Muscle layer of colon (tissue), 2 donors: ENCODE measurements at regions not wholly inside any gene's neighbourhood (a gene's known extent, or its start where the extent isn't known, plus 50 kb on each side); places are given as distances from the start of the nearest gene placed in this dataset.

Experiments
- H3K27ac ChIP-seq: one replicate; pipeline ENCODE4 v1.7.0; 2013; ENCODE audit warnings: low read depth, mild to moderate bottlenecking, low read length, moderate library complexity
- H3K27me3 ChIP-seq, 2 donors: one replicate each; pipeline ENCODE4 v1.7.0; 2013; ENCODE audit warnings: low read length in 2 of 2, mild to moderate bottlenecking in 2 of 2; ENCODE audit not compliant: insufficient read depth in 2 of 2, control insufficient read depth in 1 of 2
- H3K36me3 ChIP-seq: one replicate; pipeline ENCODE4 v1.7.0; 2013; ENCODE audit warnings: mild to moderate bottlenecking, low read length; ENCODE audit not compliant: insufficient read depth
- H3K4me1 ChIP-seq: one replicate; pipeline ENCODE4 v1.7.0; 2013; ENCODE audit warnings: mild to moderate bottlenecking, low read length; ENCODE audit not compliant: insufficient read depth
- H3K4me3 ChIP-seq, 2 donors: one replicate each; pipeline ENCODE4 v1.7.0; 2013; ENCODE audit warnings: low read length in 2 of 2, low read depth in 1 of 2, mild to moderate bottlenecking in 1 of 2, moderate library complexity in 1 of 2
- H3K9ac ChIP-seq: one replicate; pipeline ENCODE4 v1.7.0; 2013; ENCODE audit warnings: low read length
- H3K9me3 ChIP-seq: one replicate; pipeline ENCODE4 v1.7.0; 2013; ENCODE audit warnings: mild to moderate bottlenecking, low read length
- donor health status: abdominal sarcoma.
- donor health status: Adenocarcinoma of cecum.

DNA sequence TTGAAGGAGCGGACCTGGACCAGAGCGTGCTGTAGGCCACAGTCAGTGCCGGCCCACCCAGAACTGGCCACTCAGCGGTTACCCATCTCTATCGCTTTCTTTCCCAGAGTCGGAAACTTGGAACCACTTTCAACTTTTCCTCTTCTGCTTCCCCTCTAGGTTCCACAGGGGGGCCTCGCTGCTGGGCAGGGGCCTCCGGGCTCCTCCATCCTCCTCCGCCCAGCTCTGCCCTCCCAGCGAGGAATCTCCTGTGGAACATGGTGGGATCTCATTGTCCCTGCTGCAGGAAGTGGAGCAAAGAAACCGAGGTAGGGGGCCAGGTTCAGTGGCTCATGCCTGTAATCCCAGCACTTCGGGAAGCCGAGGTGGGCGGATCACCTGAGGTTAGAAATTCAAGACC is 139.2 kb downstream of the ETS2 start:
- Histone ChIP-seq H3K4me3 (no peak overlapping the region), H3K9me3 (no peaks in the 10 kb centered on the region), H3K4me1 (no peaks in the 10 kb centered on the region), H3K36me3 (no peaks in the 10 kb centered on the region), H3K27me3 (no peaks in the 10 kb centered on the region), H3K27ac (no peak overlapping the region), H3K9ac (no peak overlapping the region)

DNA sequence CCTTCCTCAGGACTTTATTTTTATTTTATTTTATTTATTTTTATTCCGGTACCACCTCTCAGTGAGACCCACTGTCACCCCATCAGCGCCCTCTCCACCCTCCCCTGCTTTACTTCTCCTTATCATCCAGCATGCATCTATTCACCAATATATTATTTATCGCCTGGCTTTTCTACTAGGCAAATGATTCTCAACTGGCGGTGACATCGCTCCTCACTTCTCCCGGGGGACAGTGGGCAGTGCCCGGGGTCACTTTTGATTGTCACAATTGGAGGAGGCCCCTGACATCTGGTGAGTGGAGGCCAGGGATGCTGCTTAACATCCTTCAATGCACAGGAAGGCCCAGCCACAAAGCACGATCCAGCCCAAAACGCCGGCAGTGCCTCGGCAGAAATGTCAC is 138.7 kb downstream of the ETS2 start:
- H3K9me3 ChIP-seq, result no peaks in the 10 kb centered on the region
- H3K4me1 ChIP-seq, result no peaks in the 10 kb centered on the region
- H3K9ac ChIP-seq, result no peak overlapping the region
- no peaks in the 10 kb centered on the region for H3K27me3 ChIP-seq
- no peaks in the 10 kb centered on the region for H3K36me3 ChIP-seq
- H3K4me3 ChIP-seq, result no peak overlapping the region
- H3K27ac ChIP-seq, result no peak overlapping the region

DNA sequence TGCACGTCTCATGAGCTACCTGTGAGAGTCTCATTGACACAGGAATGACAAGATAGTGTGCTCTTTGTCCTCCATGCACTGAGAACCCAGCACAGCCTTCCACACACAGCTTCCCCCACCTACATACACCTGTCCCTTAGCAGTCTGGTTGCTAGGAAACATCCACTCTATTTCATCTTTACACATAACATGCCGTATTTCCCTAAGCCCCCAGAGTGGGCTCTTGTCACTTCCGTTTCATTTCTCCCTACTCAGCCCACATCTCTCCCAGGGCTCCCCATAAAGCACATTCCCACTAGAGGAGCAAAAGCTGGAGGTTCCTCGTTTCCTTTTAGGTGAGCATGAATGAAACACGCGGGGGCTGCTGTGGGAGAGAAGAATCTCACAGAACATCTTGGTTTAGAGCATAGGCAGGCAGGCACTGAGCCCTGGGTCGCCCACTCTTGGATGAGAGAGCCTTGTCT is 137.1 kb downstream of the ETS2 start:
- H3K27me3 ChIP-seq, result no peaks in the 10 kb centered on the region
- H3K9ac ChIP-seq, result no peak overlapping the region
- no peaks in the 10 kb centered on the region for H3K4me1 ChIP-seq
- no peaks in the 10 kb centered on the region for H3K36me3 ChIP-seq
- H3K9me3 ChIP-seq, result no peaks in the 10 kb centered on the region
- no peak overlapping the region for H3K27ac ChIP-seq
- H3K4me3 ChIP-seq, result no peak overlapping the region

DNA sequence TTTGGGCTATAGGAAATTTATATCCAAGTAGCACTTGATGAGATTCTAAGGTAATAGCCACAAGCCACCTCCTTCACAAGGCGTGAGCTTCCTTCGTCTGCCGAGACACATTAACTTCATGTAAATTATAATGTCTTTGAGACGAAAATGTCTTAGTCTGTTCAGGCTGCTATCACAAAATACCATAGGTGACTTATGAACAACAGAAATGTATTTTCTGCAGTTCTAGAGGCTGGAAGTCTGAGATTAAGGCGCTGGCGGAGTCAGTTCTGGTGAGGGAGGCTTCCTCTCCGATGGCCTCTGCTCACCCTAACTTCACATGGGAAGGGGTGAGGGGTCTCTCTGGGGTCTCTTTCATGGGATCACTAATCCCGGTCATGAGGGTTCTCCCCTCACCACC is 133.0 kb downstream of the ETS2 start:
- H3K4me3 ChIP-seq, result no peak overlapping the region
- no peak overlapping the region for H3K27ac ChIP-seq
- H3K27me3 ChIP-seq, result no peaks in the 10 kb centered on the region
- no peaks in the 10 kb centered on the region for H3K9me3 ChIP-seq
- no peak overlapping the region for H3K9ac ChIP-seq
- H3K36me3 ChIP-seq, result no peaks in the 10 kb centered on the region
- no peaks in the 10 kb centered on the region for H3K4me1 ChIP-seq

DNA sequence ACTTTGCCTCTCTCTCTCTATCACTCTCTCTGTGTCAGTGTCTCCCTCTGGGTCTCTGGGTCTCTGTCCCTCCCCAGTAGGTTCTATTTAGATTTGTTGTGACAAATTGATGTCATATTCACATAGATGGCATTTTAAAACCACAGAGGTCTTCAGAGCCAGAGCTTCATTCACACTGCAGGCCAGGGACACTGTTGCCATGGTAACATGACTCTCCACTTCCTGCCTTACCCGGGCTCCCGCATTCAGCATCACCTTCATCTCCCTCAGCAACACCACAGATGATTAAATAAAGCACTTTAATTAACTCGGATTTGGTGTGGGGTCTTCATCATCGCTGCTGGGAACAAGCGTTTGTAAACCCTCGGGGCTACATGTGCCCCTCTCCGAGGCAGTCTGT is 132.6 kb downstream of the ETS2 start:
- Histone ChIP-seq H3K4me1 (no peaks in the 10 kb centered on the region), H3K36me3 (no peaks in the 10 kb centered on the region), H3K9me3 (no peaks in the 10 kb centered on the region), H3K4me3 (no peak overlapping the region), H3K9ac (no peak overlapping the region), H3K27me3 (no peaks in the 10 kb centered on the region), H3K27ac (no peak overlapping the region)

DNA sequence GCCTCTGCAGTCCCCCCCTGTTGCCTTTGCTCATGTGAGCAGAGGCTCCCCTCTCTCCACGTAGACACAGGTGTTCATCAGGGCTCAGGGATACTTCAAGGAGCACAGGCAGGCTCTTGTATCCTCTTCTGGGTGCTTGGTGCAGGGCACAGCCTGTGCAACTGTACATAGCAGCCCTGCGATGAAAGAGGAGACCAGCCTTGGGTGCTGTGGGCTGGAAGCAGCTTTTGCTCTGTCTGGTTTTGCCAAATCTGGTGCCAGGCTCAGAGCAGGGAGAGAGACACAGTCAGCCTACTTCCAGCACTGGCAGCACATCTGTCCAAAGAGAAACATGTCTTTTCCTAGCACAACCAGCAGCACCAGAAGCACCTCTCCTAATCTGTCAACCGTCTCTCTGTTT is 132.1 kb downstream of the ETS2 start:
- no peak overlapping the region for H3K4me3 ChIP-seq
- no peaks in the 10 kb centered on the region for H3K9me3 ChIP-seq
- H3K9ac ChIP-seq, result no peak overlapping the region
- H3K36me3 ChIP-seq, result no peaks in the 10 kb centered on the region
- no peaks in the 10 kb centered on the region for H3K27me3 ChIP-seq
- H3K4me1 ChIP-seq, result no peaks in the 10 kb centered on the region
- H3K27ac ChIP-seq, result no peak overlapping the region

DNA sequence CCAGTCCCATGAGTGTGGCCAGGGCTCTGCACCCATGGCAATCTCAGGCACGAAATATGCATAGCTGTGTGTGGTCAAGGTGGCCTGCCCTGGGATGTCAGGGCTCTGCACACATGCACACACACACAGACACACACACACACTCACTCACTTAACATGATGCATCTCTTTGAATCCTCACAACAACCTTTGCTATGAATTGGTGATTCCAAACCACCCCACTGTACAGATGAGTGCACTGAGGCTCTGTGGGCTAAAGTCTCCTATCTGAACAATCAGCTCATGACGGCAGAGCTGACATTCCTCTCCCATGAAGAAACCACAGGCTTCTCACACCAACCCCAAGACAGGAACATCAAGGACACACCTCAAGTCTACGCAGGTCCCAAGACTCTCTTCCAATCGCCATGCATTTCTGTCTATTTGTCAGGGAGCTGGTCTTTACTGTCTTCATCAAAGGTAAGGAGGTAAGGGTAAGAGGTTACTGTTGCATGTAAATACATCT is 131.6 kb downstream of the ETS2 start:
- Histone ChIP-seq H3K36me3 (no peaks in the 10 kb centered on the region), H3K27me3 (no peaks in the 10 kb centered on the region), H3K9me3 (no peaks in the 10 kb centered on the region), H3K4me3 (no peak overlapping the region), H3K27ac (no peak overlapping the region), H3K9ac (no peak overlapping the region), H3K4me1 (no peaks in the 10 kb centered on the region)

DNA sequence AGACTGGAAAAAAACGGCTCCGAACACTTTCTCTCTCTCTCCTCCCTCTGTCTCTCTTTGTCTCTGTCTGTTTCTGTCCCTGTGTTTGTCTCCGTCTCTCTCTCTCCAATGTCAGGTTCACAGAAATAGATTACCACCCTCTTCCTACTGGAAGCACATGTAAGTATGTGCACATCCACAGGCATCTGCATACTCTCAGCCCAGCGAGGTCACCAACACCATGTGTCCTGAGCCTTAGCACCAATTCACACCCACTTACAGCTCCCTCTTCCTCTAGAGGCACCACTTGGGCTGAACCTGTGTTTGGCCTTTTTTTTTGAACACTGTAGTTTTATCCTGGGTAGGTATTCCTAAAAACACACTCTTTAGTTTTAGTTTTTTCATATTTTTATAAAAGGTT is 130.5 kb downstream of the ETS2 start:
- Histone ChIP-seq H3K27ac (no peak overlapping the region), H3K4me3 (no peak overlapping the region), H3K4me1 (no peaks in the 10 kb centered on the region), H3K36me3 (no peaks in the 10 kb centered on the region), H3K9me3 (no peaks in the 10 kb centered on the region), H3K9ac (no peak overlapping the region), H3K27me3 (no peaks in the 10 kb centered on the region)

DNA sequence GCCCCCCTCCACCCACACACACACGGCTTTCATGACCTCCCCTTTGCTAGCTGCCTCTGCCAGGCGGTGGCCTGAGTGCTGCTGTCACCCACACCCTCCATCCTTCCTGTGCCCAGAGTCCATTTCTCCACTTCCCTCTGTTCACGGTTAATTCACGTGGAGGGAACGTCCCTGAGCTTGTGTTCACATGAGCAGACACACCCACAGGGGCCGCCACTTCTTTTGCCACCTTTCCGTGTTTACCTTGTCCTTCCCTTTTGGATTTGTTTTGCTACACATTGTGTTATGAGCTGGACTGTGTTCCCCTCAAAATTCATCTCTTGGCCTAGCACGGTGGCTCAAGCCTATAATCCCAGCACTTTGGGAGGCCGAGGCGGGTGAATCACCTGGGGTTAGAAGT is 128.0 kb downstream of the ETS2 start:
- Histone ChIP-seq H3K36me3 (no peaks in the 10 kb centered on the region), H3K4me3 (no peak overlapping the region), H3K9me3 (no peaks in the 10 kb centered on the region), H3K4me1 (peaks cover 6% of the 10 kb centered on the region), H3K27me3 (no peaks in the 10 kb centered on the region), H3K9ac (no peak overlapping the region), H3K27ac (no peak overlapping the region)

DNA sequence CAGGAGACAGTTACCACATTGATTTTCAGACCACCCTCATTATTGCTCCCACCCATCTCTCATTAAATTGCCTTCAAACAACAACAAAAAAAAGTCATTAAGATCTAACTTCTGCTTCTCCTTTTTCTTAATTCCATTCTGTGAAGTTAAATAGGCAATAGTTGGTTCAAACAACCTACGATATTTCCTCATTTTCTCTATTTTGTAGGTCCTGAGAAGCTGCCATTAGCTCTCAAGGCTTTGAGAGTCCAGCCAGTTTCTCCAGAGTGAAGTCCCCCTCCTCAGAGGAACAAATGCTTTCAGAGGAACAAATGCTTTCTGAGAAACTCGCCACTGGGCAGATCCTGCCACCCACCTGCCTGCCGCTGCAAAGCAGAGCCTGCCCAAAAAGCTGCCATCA is 125.6 kb downstream of the ETS2 start:
- no peak overlapping the region for H3K4me3 ChIP-seq
- H3K27ac ChIP-seq, result no peak overlapping the region
- no peak overlapping the region for H3K9ac ChIP-seq

DNA sequence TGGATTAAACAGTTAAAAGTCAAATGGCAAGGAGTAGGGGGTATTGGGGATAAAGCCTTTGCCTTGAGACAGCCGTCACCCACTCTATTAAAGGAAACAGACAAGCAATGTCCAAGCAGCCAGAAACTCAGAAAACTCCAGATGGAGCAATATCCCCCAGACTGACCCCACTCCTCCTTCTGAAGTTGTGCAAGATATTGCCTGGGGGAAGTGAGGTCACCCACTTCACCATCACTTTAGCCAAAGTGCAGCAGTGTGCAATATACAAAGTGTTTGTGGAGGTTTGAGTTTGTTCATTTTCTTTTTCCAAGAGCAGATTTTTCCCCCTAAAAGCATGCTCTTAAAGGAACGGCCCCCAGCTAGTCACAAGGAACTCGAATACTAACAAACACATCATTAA is 125.1 kb downstream of the ETS2 start:
- no peak overlapping the region for H3K4me3 ChIP-seq
- H3K9ac ChIP-seq, result no peak overlapping the region
- H3K4me1 ChIP-seq, result peaks cover 12% of the 10 kb centered on the region
- H3K27ac ChIP-seq, result no peak overlapping the region
- H3K9me3 ChIP-seq, result no peaks in the 10 kb centered on the region
- H3K36me3 ChIP-seq, result no peaks in the 10 kb centered on the region
- H3K27me3 ChIP-seq, result no peaks in the 10 kb centered on the region

More for the DNA sequence above, 125.6 kb downstream of the ETS2 start:
- H3K27me3 ChIP-seq, result no peaks in the 10 kb centered on the region
- H3K4me1 ChIP-seq, result peaks cover 10% of the 10 kb centered on the region
- H3K36me3 ChIP-seq, result no peaks in the 10 kb centered on the region
- no peaks in the 10 kb centered on the region for H3K9me3 ChIP-seq

DNA sequence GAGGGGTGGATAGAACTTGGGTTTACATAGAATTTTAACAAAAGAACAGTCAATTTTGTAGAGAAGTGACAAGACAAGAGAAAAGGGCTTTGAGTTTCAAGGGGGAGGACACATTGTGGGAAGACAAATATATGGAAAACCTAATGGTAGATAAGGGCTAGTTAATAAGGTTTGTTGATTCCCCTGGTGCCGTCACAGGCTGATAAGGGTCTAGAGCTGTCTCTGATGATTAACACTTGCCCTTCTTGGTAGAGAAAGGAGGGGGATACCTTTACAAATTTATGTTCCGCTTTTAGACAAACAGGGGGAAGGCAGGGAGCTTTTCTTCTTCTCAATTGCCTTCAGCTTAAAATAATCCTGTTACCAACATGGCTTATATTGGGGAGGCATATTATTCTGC is 124.3 kb downstream of the ETS2 start:
- Histone ChIP-seq H3K27ac (no peak overlapping the region), H3K36me3 (no peaks in the 10 kb centered on the region), H3K4me1 (peaks cover 20% of the 10 kb centered on the region), H3K9me3 (no peaks in the 10 kb centered on the region), H3K9ac (no peak overlapping the region), H3K4me3 (no peak overlapping the region), H3K27me3 (no peaks in the 10 kb centered on the region)
